ENCODE measurements at regions not wholly inside any gene's neighbourhood (a gene's known extent, or its start where the extent isn't known, plus 50 kb on each side); places are given as distances from the start of the nearest gene placed in this dataset.

- no peak for DNase-seq (ENCODE audit: low read depth)
Observed at GRCh38 chr21:39022863-39023693, 160.2 kb downstream of the PSMG1 start.

GRCh38 chr21:39022466-39022862 is 160.8 kb downstream of the PSMG1 start:
- DNase-seq (ENCODE audit: low read depth): no peak

- no peak for DNase-seq (ENCODE audit: low read depth)
Observed at GRCh38 chr21:39022035-39022434, 161.2 kb downstream of the PSMG1 start.

GRCh38 chr21:39021478-39021832 is 161.8 kb downstream of the PSMG1 start:
- DNase-seq (ENCODE audit: low read depth): no peak

- DNase-seq (ENCODE audit: low read depth): peak; percentile 84
Observed at GRCh38 chr21:39020751-39021477, 162.3 kb downstream of the PSMG1 start.

- DNase-seq (ENCODE audit: low read depth): no peak
Observed at GRCh38 chr21:39018730-39019129, 164.5 kb downstream of the PSMG1 start.

GRCh38 chr21:39016740-39017315 is 166.4 kb downstream of the PSMG1 start:
- DNase-seq (ENCODE audit: low read depth): peak; percentile 82

GRCh38 chr21:39014747-39015146 is 168.5 kb downstream of the PSMG1 start:
- DNase-seq (ENCODE audit: low read depth): no peak

- no peak for DNase-seq (ENCODE audit: low read depth)
Observed at GRCh38 chr21:39012326-39013230, 170.7 kb downstream of the PSMG1 start.

- DNase-seq (ENCODE audit: low read depth): no peak
Observed at GRCh38 chr21:39011911-39012310, 171.3 kb downstream of the PSMG1 start.

GRCh38 chr21:39010629-39011404 is 172.4 kb downstream of the PSMG1 start:
- no peak for DNase-seq (ENCODE audit: low read depth)

- DNase-seq (ENCODE audit: low read depth): no peak
Observed at GRCh38 chr21:39009587-39010225, 173.5 kb downstream of the PSMG1 start.

- no peak for DNase-seq (ENCODE audit: low read depth)
Observed at GRCh38 chr21:39007985-39008384, 175.3 kb downstream of the PSMG1 start.

- DNase-seq (ENCODE audit: low read depth): no peak
Observed at GRCh38 chr21:39007532-39007931, 175.7 kb downstream of the PSMG1 start.

- no peak for DNase-seq (ENCODE audit: low read depth)
Observed at GRCh38 chr21:39006571-39007311, 176.5 kb downstream of the PSMG1 start.

- peak; percentile 52 for DNase-seq (ENCODE audit: low read depth)
Observed at GRCh38 chr21:39005502-39005787, 177.8 kb downstream of the PSMG1 start.

- DNase-seq (ENCODE audit: low read depth): peak; percentile 96
Observed at GRCh38 chr21:39004634-39005501, 178.4 kb downstream of the PSMG1 start.

- peak; percentile 71 for DNase-seq (ENCODE audit: low read depth)
Observed at GRCh38 chr21:39003982-39004633, 179.1 kb downstream of the PSMG1 start.

GRCh38 chr21:39001341-39001740 is 181.9 kb downstream of the PSMG1 start:
- DNase-seq (ENCODE audit: low read depth): no peak

Measured in CMK (cell line).